Esophagus squamous epithelium (tissue), 5 donors: ENCODE measurements at regions not wholly inside any gene's neighbourhood (a gene's known extent, or its start where the extent isn't known, plus 50 kb on each side); places are given as distances from the start of the nearest gene placed in this dataset.

ENCODE experiments used
- DNase-seq: peaks from one replicate; lab custom pipeline; 2025; lab: John Stamatoyannopoulos, UW
- H3K27ac ChIP-seq, 4 donors: fragments of 200-600 bp; sonication (generic); one replicate each; pipeline ENCODE4 v1.5.1; 2016 to 2019; ENCODE audit warnings: mild to moderate bottlenecking in 1 of 4
- H3K27me3 ChIP-seq, 4 donors: fragments of 200-600 bp; sonication (generic); 1 replicate in 3 of 4; 2 replicates in 1 of 4; pipeline versions ENCODE4 v1.5.1 to v1.6.0; 2017 to 2021; ENCODE audit warnings: antibody characterized with exemption in 1 of 4
- H3K36me3 ChIP-seq, 3 donors: fragments of 200-600 bp; sonication (generic); one replicate each; pipeline ENCODE4 v1.5.1; 2016 to 2019
- H3K4me1 ChIP-seq, 3 donors: fragments of 200-600 bp; sonication (generic); one replicate each; pipeline ENCODE4 v1.5.1; 2017 to 2019
- H3K4me3 ChIP-seq, 4 donors: fragments of 200-600 bp; sonication (generic); 1 replicate in 3 of 4; 2 replicates in 1 of 4; pipeline ENCODE4 v1.5.1; 2016 to 2019; ENCODE audit warnings: mild to moderate bottlenecking in 2 of 4, moderate library complexity in 1 of 4
- H3K9me3 ChIP-seq, 3 donors: fragments of 200-600 bp; sonication (generic); one replicate each; pipeline ENCODE4 v1.5.1; 2016 to 2019
- POLR2A ChIP-seq, 4 donors: fragments of 450-650 bp; IDR thresholded peaks; one replicate each; pipeline ENCODE4 v1.6.1; 2017; ENCODE audit warnings: antibody characterized with exemption in 4 of 4, mild to moderate bottlenecking in 4 of 4, moderate library complexity in 3 of 4
- WGBS, 2 donors: methylation state at CpG; one replicate each; pipeline ENCODE4 v1.1.5; 2018; 5-methylcytosine and 5-hydroxymethylcytosine counted together
- intact Hi-C: fragments of 100-400 bp; cut with DNase I; formaldehyde crosslinking; loops from one replicate; pipeline ENCODE4 v1.15.0; 2022
- TF ChIP-seq, protein P1 (sequence below), 6 experiments: fragments of 450-650 bp in 4 of 6; fragments of 200-600 bp in 2 of 6; sonication (generic) in 2 of 6; IDR thresholded peaks; one replicate each; pipeline ENCODE4 v1.5.1; 2016 to 2019; ENCODE audit warnings: antibody characterized with exemption in 6 of 6, mild to moderate bottlenecking in 4 of 6, moderate library complexity in 4 of 6
- donor health status: DM: yes; HTN: yes; CAD: no.

- intact Hi-C loops = no loop called here
- H3K4me1 ChIP-seq = peaks cover 0 to 12% (median 0%) of the 10 kb centered on the region in 3 donors
- no peak for DNase-seq
- H3K36me3 ChIP-seq = no peaks in the 10 kb centered on the region
- peaks cover 0 to 15% (median 0%) of the 10 kb centered on the region in 4 donors for H3K27me3 ChIP-seq
- no peak overlapping the region for H3K27ac ChIP-seq
- H3K4me3 ChIP-seq = no peak overlapping the region
- WGBS, 2 donors = 85 to 89% methylated on average over 18 to 21 of the region's 28 CpGs
- no peak for TF ChIP-seq POLR2A (IDR thresholded peaks at IDR 0.05)
- TF ChIP-seq, protein P1, sequence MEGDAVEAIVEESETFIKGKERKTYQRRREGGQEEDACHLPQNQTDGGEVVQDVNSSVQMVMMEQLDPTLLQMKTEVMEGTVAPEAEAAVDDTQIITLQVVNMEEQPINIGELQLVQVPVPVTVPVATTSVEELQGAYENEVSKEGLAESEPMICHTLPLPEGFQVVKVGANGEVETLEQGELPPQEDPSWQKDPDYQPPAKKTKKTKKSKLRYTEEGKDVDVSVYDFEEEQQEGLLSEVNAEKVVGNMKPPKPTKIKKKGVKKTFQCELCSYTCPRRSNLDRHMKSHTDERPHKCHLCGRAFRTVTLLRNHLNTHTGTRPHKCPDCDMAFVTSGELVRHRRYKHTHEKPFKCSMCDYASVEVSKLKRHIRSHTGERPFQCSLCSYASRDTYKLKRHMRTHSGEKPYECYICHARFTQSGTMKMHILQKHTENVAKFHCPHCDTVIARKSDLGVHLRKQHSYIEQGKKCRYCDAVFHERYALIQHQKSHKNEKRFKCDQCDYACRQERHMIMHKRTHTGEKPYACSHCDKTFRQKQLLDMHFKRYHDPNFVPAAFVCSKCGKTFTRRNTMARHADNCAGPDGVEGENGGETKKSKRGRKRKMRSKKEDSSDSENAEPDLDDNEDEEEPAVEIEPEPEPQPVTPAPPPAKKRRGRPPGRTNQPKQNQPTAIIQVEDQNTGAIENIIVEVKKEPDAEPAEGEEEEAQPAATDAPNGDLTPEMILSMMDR (IDR thresholded peaks at IDR 0.05) = no peak
- H3K9me3 ChIP-seq = no peaks in the 10 kb centered on the region
Measured at GRCh38 chr14:104388011-104388521, 191.5 kb upstream of the C14orf180 start.

DNA sequence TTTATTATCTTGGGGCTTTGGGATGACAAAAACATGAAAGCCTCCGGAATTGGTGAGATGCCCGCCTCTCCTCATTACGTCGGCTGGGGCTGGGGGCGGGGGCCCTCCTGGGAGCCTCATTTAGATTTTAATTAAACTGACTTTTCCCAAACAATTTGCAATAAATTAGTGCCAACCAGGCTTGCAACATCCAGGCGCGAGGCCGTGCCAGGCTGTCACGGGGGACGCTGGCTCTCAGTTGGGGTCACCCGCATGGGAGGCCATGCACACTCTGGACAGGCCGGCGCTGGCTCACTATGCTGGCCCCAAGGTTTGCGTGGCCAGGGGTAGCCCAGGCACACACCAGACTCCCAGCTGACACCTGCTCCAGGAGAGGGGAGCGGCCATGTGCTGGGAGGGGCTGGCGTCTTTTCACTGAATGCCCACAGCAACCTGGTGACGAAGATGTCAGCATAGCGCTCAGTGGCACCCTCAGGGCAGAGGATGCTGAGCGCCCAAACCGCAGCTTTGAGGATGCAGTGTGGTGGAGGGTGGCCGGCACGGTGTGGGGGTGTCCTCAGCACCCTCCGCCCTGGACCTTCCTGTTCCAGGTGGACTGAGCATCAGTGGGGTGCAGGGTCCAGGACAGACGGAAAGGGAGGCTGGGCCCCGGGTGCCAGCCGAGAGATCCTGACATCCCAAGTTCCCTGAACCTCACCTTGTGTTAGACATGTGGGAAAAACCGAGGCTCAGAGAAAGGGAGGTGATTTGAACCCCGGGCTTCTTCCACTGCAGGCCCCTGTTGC lies 190.8 kb upstream of the C14orf180 start:
- intact Hi-C loops = no loop called here
- Histone ChIP-seq H3K27me3 (peaks cover 0 to 8% (median 0%) of the 10 kb centered on the region in 4 donors), H3K36me3 (no peaks in the 10 kb centered on the region), H3K4me3 (no peak overlapping the region), H3K27ac (no peak overlapping the region), H3K4me1 (peaks cover 0 to 13% (median 4%) of the 10 kb centered on the region in 3 donors), H3K9me3 (no peaks in the 10 kb centered on the region)
- no peak for DNase-seq
- WGBS, 2 donors = 81 to 82% methylated on average over 9 to 16 of the region's 28 CpGs
- TF ChIP-seq, protein P1 (IDR thresholded peaks at IDR 0.05) = no peak
- TF ChIP-seq POLR2A (IDR thresholded peaks at IDR 0.05) = no peak

- no peak for TF ChIP-seq POLR2A (IDR thresholded peaks at IDR 0.05)
- TF ChIP-seq, protein P1 (IDR thresholded peaks at IDR 0.05) = no peak
- Histone ChIP-seq H3K27ac (no peak overlapping the region), H3K4me3 (no peak overlapping the region), H3K4me1 (peaks cover 0 to 11% (median 10%) of the 10 kb centered on the region in 3 donors), H3K9me3 (no peaks in the 10 kb centered on the region), H3K36me3 (no peaks in the 10 kb centered on the region), H3K27me3 (peaks cover 0 to 6% (median 0%) of the 10 kb centered on the region in 4 donors)
- 76 to 81% methylated on average over 20 to 24 of the region's 28 CpGs for WGBS, 2 donors
- DNase-seq = no peak
- intact Hi-C loops = no loop called here
Measured at GRCh38 chr14:104389326-104390220, 190.0 kb upstream of the C14orf180 start.

- TF ChIP-seq POLR2A (IDR thresholded peaks at IDR 0.05) = no peak
- TF ChIP-seq, protein P1 (IDR thresholded peaks at IDR 0.05) = no peak
- no peak overlapping the region for H3K4me3 ChIP-seq
- no peaks in the 10 kb centered on the region for H3K9me3 ChIP-seq
- H3K27me3 ChIP-seq = peaks cover 0 to 6% (median 0%) of the 10 kb centered on the region in 4 donors
- H3K36me3 ChIP-seq = no peaks in the 10 kb centered on the region
- intact Hi-C loops = no loop called here
- DNase-seq = no peak
- 83 to 86% methylated on average over 18 to 20 of the region's 27 CpGs for WGBS, 2 donors
- peaks cover 0 to 12% (median 10%) of the 10 kb centered on the region in 3 donors for H3K4me1 ChIP-seq
- no peak overlapping the region for H3K27ac ChIP-seq
Measured at GRCh38 chr14:104390221-104390931, 189.2 kb upstream of the C14orf180 start.
